A673 (cell line): ENCODE measurements at regions not wholly inside any gene's neighbourhood (a gene's known extent, or its start where the extent isn't known, plus 50 kb on each side); places are given as distances from the start of the nearest gene placed in this dataset.

Source experiments
- EZH2 ChIP-seq: fragments of 200-600 bp; sonication (generic); IDR thresholded peaks from 2 replicates; pipeline ENCODE4 v1.6.1; 2017; ENCODE audit warnings: borderline replicate concordance, low read depth, mild to moderate bottlenecking, mixed read lengths, antibody characterized with exemption, low read length; ENCODE audit not compliant: poor library complexity, severe bottlenecking
- TF ChIP-seq, protein P1 (sequence below): fragments of 300-800, 200-600 bp; sonication (generic); conservative IDR thresholded peaks from 2 replicates; pipeline ENCODE4 v1.5.1; 2017; ENCODE audit warnings: low read depth, mild to moderate bottlenecking, antibody characterized with exemption, low read length, moderate library complexity, mixed read lengths

DNA sequence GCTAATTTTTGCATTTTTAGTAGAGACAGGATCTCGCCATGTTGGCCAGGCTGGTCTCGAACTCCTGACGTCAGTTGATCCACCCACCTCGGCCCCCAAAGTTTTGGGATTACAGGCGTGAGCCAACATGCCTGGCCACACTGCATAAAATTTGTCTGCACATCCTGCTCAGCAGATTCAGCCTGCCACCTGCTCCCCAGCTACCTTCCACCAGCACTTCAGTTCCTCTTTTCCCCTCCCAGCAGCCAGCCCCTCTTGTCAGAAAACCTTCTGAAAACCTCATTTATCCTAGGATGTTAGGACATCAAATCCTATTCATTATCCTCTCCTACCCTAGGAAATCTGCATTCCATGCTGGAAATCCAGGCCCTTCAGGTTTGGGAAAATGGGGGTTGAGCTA lies 78.2 kb upstream of the CALM2 start:
- no peak for TF ChIP-seq EZH2
- TF ChIP-seq, protein P1, sequence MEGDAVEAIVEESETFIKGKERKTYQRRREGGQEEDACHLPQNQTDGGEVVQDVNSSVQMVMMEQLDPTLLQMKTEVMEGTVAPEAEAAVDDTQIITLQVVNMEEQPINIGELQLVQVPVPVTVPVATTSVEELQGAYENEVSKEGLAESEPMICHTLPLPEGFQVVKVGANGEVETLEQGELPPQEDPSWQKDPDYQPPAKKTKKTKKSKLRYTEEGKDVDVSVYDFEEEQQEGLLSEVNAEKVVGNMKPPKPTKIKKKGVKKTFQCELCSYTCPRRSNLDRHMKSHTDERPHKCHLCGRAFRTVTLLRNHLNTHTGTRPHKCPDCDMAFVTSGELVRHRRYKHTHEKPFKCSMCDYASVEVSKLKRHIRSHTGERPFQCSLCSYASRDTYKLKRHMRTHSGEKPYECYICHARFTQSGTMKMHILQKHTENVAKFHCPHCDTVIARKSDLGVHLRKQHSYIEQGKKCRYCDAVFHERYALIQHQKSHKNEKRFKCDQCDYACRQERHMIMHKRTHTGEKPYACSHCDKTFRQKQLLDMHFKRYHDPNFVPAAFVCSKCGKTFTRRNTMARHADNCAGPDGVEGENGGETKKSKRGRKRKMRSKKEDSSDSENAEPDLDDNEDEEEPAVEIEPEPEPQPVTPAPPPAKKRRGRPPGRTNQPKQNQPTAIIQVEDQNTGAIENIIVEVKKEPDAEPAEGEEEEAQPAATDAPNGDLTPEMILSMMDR: no peak
